H9 (cell line): ENCODE measurements at regions not wholly inside any gene's neighbourhood (a gene's known extent, or its start where the extent isn't known, plus 50 kb on each side); places are given as distances from the start of the nearest gene placed in this dataset.

Experiments
- DNase-seq: peaks from one replicate; pipeline ENCODE4 v3.0.0-alpha.2; 2017
- H2AFZ ChIP-seq: one replicate; pipeline ENCODE4 v1.6.1; 2013; ENCODE audit warnings: mild to moderate bottlenecking, low read length, control low read depth, moderate library complexity
- H2AK5ac ChIP-seq: 2 replicates; pipeline ENCODE4 v1.6.1; 2013; ENCODE audit warnings: low read length, control low read depth, mixed read lengths; ENCODE audit not compliant: insufficient read length
- H2BK120ac ChIP-seq: one replicate; pipeline ENCODE4 v1.6.1; 2013; ENCODE audit warnings: low read depth, mild to moderate bottlenecking, low read length, control low read depth, inconsistent platforms; ENCODE audit not compliant: poor library complexity, severe bottlenecking
- H2BK12ac ChIP-seq: 2 replicates; pipeline ENCODE4 v1.6.1; 2013; ENCODE audit warnings: low read length, control low read depth, mixed read lengths, low read depth; ENCODE audit not compliant: insufficient read length
- H2BK15ac ChIP-seq: 2 replicates; pipeline ENCODE4 v1.6.1; 2013; ENCODE audit warnings: low read depth, low read length, control low read depth
- H2BK20ac ChIP-seq: one replicate; pipeline ENCODE4 v1.6.1; 2013; ENCODE audit warnings: low read depth, mild to moderate bottlenecking, low read length, control low read depth, inconsistent platforms; ENCODE audit not compliant: poor library complexity, severe bottlenecking
- H2BK5ac ChIP-seq: 2 replicates; pipeline ENCODE4 v1.6.1; 2013; ENCODE audit warnings: low read length, control low read depth, mixed read lengths; ENCODE audit not compliant: insufficient read length
- H3K14ac ChIP-seq: 2 replicates; pipeline ENCODE4 v1.6.1; 2013; ENCODE audit warnings: low read length, control low read depth; ENCODE audit not compliant: insufficient read depth
- H3K18ac ChIP-seq: 2 replicates; pipeline ENCODE4 v1.6.1; 2013; ENCODE audit warnings: low read depth, mild to moderate bottlenecking, mixed read lengths, low read length, control low read depth; ENCODE audit not compliant: insufficient read length
- H3K23ac ChIP-seq: 2 replicates; pipeline ENCODE4 v1.6.1; 2013; ENCODE audit warnings: low read length, control low read depth, mixed read lengths, low read depth; ENCODE audit not compliant: insufficient read length
- H3K23me2 ChIP-seq: 2 replicates; pipeline ENCODE4 v1.6.1; 2013; ENCODE audit warnings: low read depth, mild to moderate bottlenecking, mixed read lengths, low read length, control low read depth; ENCODE audit not compliant: insufficient read length, poor library complexity, severe bottlenecking
- H3K27ac ChIP-seq: 2 replicates; pipeline ENCODE4 v1.5.1; 2013; ENCODE audit warnings: low read length, control low read depth, mixed read lengths, low read depth; ENCODE audit not compliant: insufficient read length
- H3K27me3 ChIP-seq: 2 replicates; pipeline ENCODE4 v1.6.1; 2013; ENCODE audit warnings: low read length, control low read depth, inconsistent platforms; ENCODE audit not compliant: insufficient read depth
- H3K4ac ChIP-seq: 2 replicates; pipeline ENCODE4 v1.6.1; 2013; ENCODE audit warnings: low read depth, mild to moderate bottlenecking, control low read depth, inconsistent platforms, low read length, moderate library complexity
- H3K4me1 ChIP-seq: 2 replicates; pipeline ENCODE4 v1.6.1; 2013; ENCODE audit warnings: low read length, control low read depth, inconsistent platforms; ENCODE audit not compliant: insufficient read depth
- H3K4me2 ChIP-seq: 2 replicates; pipeline ENCODE4 v1.6.1; 2013; ENCODE audit warnings: low read length, control low read depth, mixed read lengths; ENCODE audit not compliant: insufficient read length, insufficient read depth
- H3K56ac ChIP-seq: 2 replicates; pipeline ENCODE4 v1.6.1; 2013; ENCODE audit warnings: low read depth, mild to moderate bottlenecking, mixed read lengths, low read length, control low read depth; ENCODE audit not compliant: insufficient read length
- H3K79me1 ChIP-seq: 2 replicates; pipeline ENCODE4 v1.6.1; 2013; ENCODE audit warnings: low read depth, mild to moderate bottlenecking, moderate library complexity, low read length, control low read depth, inconsistent platforms; ENCODE audit not compliant: insufficient read depth, poor library complexity, severe bottlenecking
- H3K79me2 ChIP-seq: 2 replicates; pipeline ENCODE4 v1.6.1; 2013; ENCODE audit warnings: low read length, control low read depth, inconsistent platforms; ENCODE audit not compliant: insufficient read depth
- H3K9ac ChIP-seq: 2 replicates; pipeline ENCODE4 v1.6.1; 2013; ENCODE audit warnings: low read length, control low read depth, mixed read lengths; ENCODE audit not compliant: insufficient read length; ENCODE audit errors: extremely low read depth
- H3K9me3 ChIP-seq: one replicate; pipeline ENCODE4 v1.6.1; 2013; ENCODE audit warnings: low read depth, low read length, inconsistent platforms; ENCODE audit not compliant: control insufficient read depth
- H3T11ph ChIP-seq: one replicate; pipeline ENCODE4 v1.6.1; 2013; ENCODE audit warnings: mild to moderate bottlenecking, low read length, control low read depth, inconsistent platforms
- H4K20me1 ChIP-seq: one replicate; pipeline ENCODE4 v1.6.1; 2013; ENCODE audit not compliant: control insufficient read depth, insufficient read length, insufficient read depth
- H4K5ac ChIP-seq: 2 replicates; pipeline ENCODE4 v1.6.1; 2013; ENCODE audit warnings: low read depth, mild to moderate bottlenecking, mixed read lengths, low read length, control low read depth; ENCODE audit not compliant: insufficient read length
- H4K8ac ChIP-seq: replicated peaks from 2 replicates; pipeline ENCODE4 v1.6.1; 2013; ENCODE audit warnings: low read length, control low read depth, mixed read lengths, low read depth; ENCODE audit not compliant: insufficient read length
- H4K91ac ChIP-seq: 2 replicates; pipeline ENCODE4 v1.6.1; 2013; ENCODE audit warnings: low read depth, mild to moderate bottlenecking, moderate library complexity, mixed read lengths, low read length, control low read depth; ENCODE audit not compliant: insufficient read length
- H3K27ac Mint-ChIP-seq, 3 experiments: 2 replicates in 2 of 3; 3 replicates in 1 of 3; pipeline ENCODE4 v1.8.0; 2020 to 2021; ENCODE audit warnings: mixed read lengths in 3 of 3, mild to moderate bottlenecking in 1 of 3, moderate library complexity in 1 of 3
- H3K27me3 Mint-ChIP-seq: 2 replicates; pipeline ENCODE4 v1.8.0; 2021; ENCODE audit warnings: low read depth, mild to moderate bottlenecking, moderate library complexity, mixed read lengths
- H3K36me3 Mint-ChIP-seq, 3 experiments: 2 replicates in 2 of 3; 3 replicates in 1 of 3; pipeline ENCODE4 v1.8.0; 2020 to 2021; ENCODE audit warnings: low read depth in 3 of 3, mixed read lengths in 3 of 3; ENCODE audit not compliant: insufficient read depth in 1 of 3
- H3K4me1 Mint-ChIP-seq, 2 experiments: 2 replicates each; pipeline ENCODE4 v1.8.0; 2020; ENCODE audit warnings: mixed read lengths in 2 of 2
- H3K4me3 Mint-ChIP-seq, 2 experiments: 2 replicates in 1 of 2; 3 replicates in 1 of 2; pipeline ENCODE4 v1.8.0; 2020 to 2021; ENCODE audit warnings: mild to moderate bottlenecking in 2 of 2, mixed read lengths in 2 of 2, moderate library complexity in 1 of 2
- H3K9me3 Mint-ChIP-seq, 2 experiments: 2 replicates in 1 of 2; 3 replicates in 1 of 2; pipeline ENCODE4 v1.8.0; 2020; ENCODE audit warnings: mild to moderate bottlenecking in 2 of 2, mixed read lengths in 2 of 2, moderate library complexity in 1 of 2
- WGBS: extraction: QIAGEN DNeasy Blood & Tissue Kit; methylation state at CpG from one replicate; pipeline ENCODE4 v1.1.7; 2013; ENCODE audit warnings: missing lambda C conversion rate, low lambda C conversion rate, mixed read lengths; ENCODE audit not compliant: insufficient read length; ENCODE audit errors: extremely low coverage; 5-methylcytosine and 5-hydroxymethylcytosine counted together
- TF ChIP-seq, protein P1 (sequence below): fragments of 200-600 bp; sonication (generic); conservative IDR thresholded peaks from 3 replicates; pipeline ENCODE4 v1.8.0; 2021; ENCODE audit warnings: antibody characterized with exemption, mild to moderate bottlenecking

DNA sequence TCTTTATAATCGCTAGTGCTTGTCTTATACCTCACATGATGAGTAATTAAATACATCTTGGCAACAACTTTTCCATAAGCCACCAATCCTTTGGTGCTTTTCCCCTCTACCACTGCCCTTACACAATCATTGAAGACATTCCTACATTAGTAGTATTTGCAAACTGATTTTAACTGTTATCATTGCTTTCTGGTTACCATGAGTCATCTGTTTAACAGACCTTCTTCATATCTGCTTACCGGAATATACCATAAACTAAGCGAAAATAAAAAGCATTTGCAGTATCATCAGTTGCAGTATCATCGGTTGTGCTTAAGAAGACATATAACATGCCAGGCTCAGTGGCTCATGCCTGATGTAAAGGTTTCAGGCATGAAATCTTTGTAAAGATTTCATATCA lies 54.8 kb upstream of the PLEKHA5 start:
- Histone ChIP-seq H3T11ph (no peak overlapping the region), H2BK12ac (no peak overlapping the region), H2BK15ac (no peak overlapping the region), H4K91ac (no peak overlapping the region), H4K8ac (no peak overlapping the region), H2AK5ac (no peak overlapping the region), H4K20me1 (no peaks in the 10 kb centered on the region), H3K18ac (no peak overlapping the region), H3K9ac (no peak overlapping the region), H3K9me3 (no peaks in the 10 kb centered on the region), H3K23me2 (no peaks in the 10 kb centered on the region), H3K4ac (no peak overlapping the region), H3K4me1 (no peaks in the 10 kb centered on the region), H3K79me1 (no peaks in the 10 kb centered on the region), H2BK5ac (no peak overlapping the region), H2AFZ (no peak overlapping the region), H4K5ac (no peak overlapping the region), H3K14ac (no peak overlapping the region), H2BK120ac (no peak overlapping the region), H3K4me2 (no peak overlapping the region), H3K79me2 (no peaks in the 10 kb centered on the region), H3K23ac (no peak overlapping the region), H2BK20ac (no peak overlapping the region), H3K27ac (no peak overlapping the region), H3K56ac (no peak overlapping the region), H3K27me3 (no peaks in the 10 kb centered on the region)
- TF ChIP-seq, protein P1, sequence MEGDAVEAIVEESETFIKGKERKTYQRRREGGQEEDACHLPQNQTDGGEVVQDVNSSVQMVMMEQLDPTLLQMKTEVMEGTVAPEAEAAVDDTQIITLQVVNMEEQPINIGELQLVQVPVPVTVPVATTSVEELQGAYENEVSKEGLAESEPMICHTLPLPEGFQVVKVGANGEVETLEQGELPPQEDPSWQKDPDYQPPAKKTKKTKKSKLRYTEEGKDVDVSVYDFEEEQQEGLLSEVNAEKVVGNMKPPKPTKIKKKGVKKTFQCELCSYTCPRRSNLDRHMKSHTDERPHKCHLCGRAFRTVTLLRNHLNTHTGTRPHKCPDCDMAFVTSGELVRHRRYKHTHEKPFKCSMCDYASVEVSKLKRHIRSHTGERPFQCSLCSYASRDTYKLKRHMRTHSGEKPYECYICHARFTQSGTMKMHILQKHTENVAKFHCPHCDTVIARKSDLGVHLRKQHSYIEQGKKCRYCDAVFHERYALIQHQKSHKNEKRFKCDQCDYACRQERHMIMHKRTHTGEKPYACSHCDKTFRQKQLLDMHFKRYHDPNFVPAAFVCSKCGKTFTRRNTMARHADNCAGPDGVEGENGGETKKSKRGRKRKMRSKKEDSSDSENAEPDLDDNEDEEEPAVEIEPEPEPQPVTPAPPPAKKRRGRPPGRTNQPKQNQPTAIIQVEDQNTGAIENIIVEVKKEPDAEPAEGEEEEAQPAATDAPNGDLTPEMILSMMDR: no peak
- no peak for DNase-seq
- no peaks in the 10 kb centered on the region for H3K36me3 Mint-ChIP-seq
- no CpG with 5 or more reads among the region's 4 CpGs for WGBS
- no peaks in the 10 kb centered on the region for H3K4me1 Mint-ChIP-seq
- no peak overlapping the region for H3K4me3 Mint-ChIP-seq
- H3K27me3 Mint-ChIP-seq: no peaks in the 10 kb centered on the region
- no peak overlapping the region for H3K27ac Mint-ChIP-seq
- H3K9me3 Mint-ChIP-seq: no peaks in the 10 kb centered on the region
